K562 (cell line): ENCODE measurements at regions not wholly inside any gene's neighbourhood (a gene's known extent, or its start where the extent isn't known, plus 50 kb on each side); places are given as distances from the start of the nearest gene placed in this dataset.

Experiments
- ATAC-seq: fragments of 200-7000 bp; cut with Tn5 transposase; 3 replicates; pipeline ENCODE4 v1.9.1; 2020; ENCODE audit warnings: moderate library complexity
- BruUV-seq: library from RNA; stranded (reverse); fragments of 400-500 nt; replicated peaks from 2 replicates; lab custom pipeline; 2021; lab: Mats Ljungman, UMichigan
- CTCF ChIA-PET: fragments of 300-600 bp; formaldehyde crosslinking; extraction: SDS; loops from one replicate; lab custom pipeline; 2021; ENCODE audit warnings: low intra/inter-chr PET ratio; lab: Yijun Ruan, JAX
- POLR2A ChIA-PET: fragments of 300-600, 350-650 bp; sonication (Branson Sonifier 250); formaldehyde crosslinking; extraction: SDS; loops from one replicate; lab custom pipeline; 2021; ENCODE audit warnings: antibody characterized with exemption, inconsistent platforms; lab: Yijun Ruan, JAX
- DNase-seq, 4 experiments: peaks; one replicate each; pipeline versions ENCODE4 v3.0.0 to v3.0.0-alpha.2; 2011 to 2018; ENCODE audit warnings: low spot score in 3 of 4, mixed read lengths in 3 of 4; ENCODE audit errors: extremely low read depth in 1 of 4
- FAIRE-seq: peaks from 2 replicates; lab custom pipeline; 2011; peaks lifted over from hg19 to GRCh38; lab: Jason Lieb, UNC
- H2AFZ ChIP-seq: 2 replicates; pipeline ENCODE4 v1.6.0; 2011; ENCODE audit warnings: low read depth, low read length, control low read depth, inconsistent platforms
- H3K27ac ChIP-seq: fragments of 200-600 bp; 3 replicates; pipeline ENCODE4 v1.8.0; 2011; ENCODE audit warnings: low read depth, mild to moderate bottlenecking, control low read depth, inconsistent platforms, low read length, moderate library complexity, mixed read lengths; ENCODE audit errors: extremely low read depth
- H3K27me3 ChIP-seq, 2 experiments: fragments of 300-600 bp in 1 of 2; 2 replicates in 1 of 2; 3 replicates in 1 of 2; pipeline versions ENCODE4 v1.6.0 to v1.8.0; 2011; ENCODE audit warnings: inconsistent platforms in 2 of 2, low read length in 2 of 2, mild to moderate bottlenecking in 1 of 2, mixed read lengths in 1 of 2, moderate library complexity in 1 of 2; ENCODE audit not compliant: control insufficient read depth in 2 of 2, insufficient read depth in 2 of 2
- H3K36me3 ChIP-seq: fragments of 300-600 bp; 3 replicates; pipeline ENCODE4 v1.8.0; 2011; ENCODE audit warnings: mild to moderate bottlenecking, low read length, inconsistent platforms; ENCODE audit not compliant: control insufficient read depth, insufficient read depth
- H3K4me1 ChIP-seq, 2 experiments: fragments of 200-600 bp in 1 of 2; replicated peaks in 1 of 2; 2 replicates in 1 of 2; 3 replicates in 1 of 2; pipeline versions ENCODE4 v1.5.1 to v1.8.0; 2011; ENCODE audit warnings: inconsistent platforms in 2 of 2, low read length in 2 of 2, mild to moderate bottlenecking in 1 of 2, mixed read lengths in 1 of 2, moderate library complexity in 1 of 2; ENCODE audit not compliant: control insufficient read depth in 2 of 2, insufficient read depth in 2 of 2
- H3K4me2 ChIP-seq: 2 replicates; pipeline ENCODE4 v1.6.1; 2011; ENCODE audit warnings: low read length, control low read depth, inconsistent platforms, mixed read lengths; ENCODE audit not compliant: insufficient read depth
- H3K4me3 ChIP-seq: fragments of 200-600 bp; sonication (generic), shearing (Covaris generic); 2 replicates; pipeline ENCODE4 v1.5.1; 2016; ENCODE audit warnings: control low read depth, inconsistent platforms
- H3K79me2 ChIP-seq: fragments of 200-600 bp; 3 replicates; pipeline ENCODE4 v1.8.0; 2011; ENCODE audit warnings: low read length, inconsistent platforms; ENCODE audit not compliant: control insufficient read depth, insufficient read depth
- H3K9ac ChIP-seq, 2 experiments: 2 replicates each; pipeline versions ENCODE4 v1.6.0 to v1.6.1; 2011; ENCODE audit warnings: low read depth in 2 of 2, low read length in 2 of 2, control low read depth in 1 of 2, inconsistent platforms in 1 of 2, mild to moderate bottlenecking in 1 of 2, mixed read lengths in 1 of 2; ENCODE audit not compliant: insufficient read depth in 1 of 2
- H3K9me1 ChIP-seq: one replicate; pipeline ENCODE4 v1.6.0; 2011; ENCODE audit warnings: inconsistent platforms, mild to moderate bottlenecking, low read length, moderate library complexity; ENCODE audit not compliant: control insufficient read depth, insufficient read depth
- H3K9me3 ChIP-seq: replicated peaks from 2 replicates; pipeline ENCODE4 v1.5.1; 2011; ENCODE audit warnings: low read depth, low read length, inconsistent platforms; ENCODE audit not compliant: control insufficient read depth, insufficient read depth
- H4K20me1 ChIP-seq: replicated peaks from 2 replicates; pipeline ENCODE4 v1.6.1; 2011; ENCODE audit warnings: low read length, inconsistent platforms, mixed read lengths; ENCODE audit not compliant: control insufficient read depth, insufficient read depth
- CREB1 ChIP-seq, 2 experiments: sonication (generic) in 1 of 2; formaldehyde crosslinking in 1 of 2; IDR thresholded peaks; 2 replicates each; pipeline versions ENCODE4 v1.6.1 to v1.8.0; 2012 to 2022; ENCODE audit warnings: inconsistent platforms in 1 of 2, mild to moderate bottlenecking in 1 of 2, missing genetic modification reagents in 1 of 2, moderate library complexity in 1 of 2
- NCOA6 ChIP-seq: fragments of 450-650 bp; IDR thresholded peaks from 2 replicates; pipeline ENCODE4 v1.6.1; 2017; ENCODE audit warnings: mild to moderate bottlenecking
- POLR2A ChIP-seq: fragments of 450-650 bp; conservative IDR thresholded peaks from 2 replicates; pipeline ENCODE4 v1.6.1; 2016
- POLR3G ChIP-seq: IDR thresholded peaks from 2 replicates; pipeline ENCODE4 v1.6.1; 2011; ENCODE audit not compliant: insufficient read length, insufficient replicate concordance; ENCODE audit errors: extremely low read depth
- TAF7 ChIP-seq: fragments of 450-650 bp; IDR thresholded peaks from 2 replicates; pipeline ENCODE4 v1.6.1; 2016; ENCODE audit warnings: missing genetic modification characterization, missing compliant biosample characterization
- ZC3H8 ChIP-seq: fragments of 450-650 bp; IDR thresholded peaks from 2 replicates; pipeline ENCODE4 v1.6.1; 2017
- WGBS: fragments of 100-300 bp; shearing (Covaris generic); methylation state at CpG from one replicate; pipeline ENCODE4 v1.1.6; 2016; ENCODE audit warnings: low coverage, mixed read lengths; ENCODE audit not compliant: insufficient coverage; ENCODE audit errors: missing lambda C conversion rate; 5-methylcytosine and 5-hydroxymethylcytosine counted together
- in situ Hi-C: fragments of 300-500 bp; cut with MboI; formaldehyde crosslinking; loops from 4 replicates; pipeline ENCODE4 v1.15.0; 2018; ENCODE audit warnings: inconsistent platforms, mixed read lengths
- intact Hi-C: fragments of 100-400 bp; cut with micrococcal nuclease; formaldehyde crosslinking; loops from 2 replicates; pipeline ENCODE4 v1.14.2; 2022
- TF ChIP-seq, protein P1 (sequence below): fragments of 200-400 bp; formaldehyde crosslinking; IDR thresholded peaks from 2 replicates; pipeline ENCODE4 v1.6.1; 2017; ENCODE audit warnings: mild to moderate bottlenecking, low read depth, low read length, moderate library complexity
- TF ChIP-seq, protein P2 (sequence below): fragments of 450-650 bp; IDR thresholded peaks from 2 replicates; pipeline ENCODE4 v1.6.1; 2016; ENCODE audit warnings: antibody characterized with exemption

DNA sequence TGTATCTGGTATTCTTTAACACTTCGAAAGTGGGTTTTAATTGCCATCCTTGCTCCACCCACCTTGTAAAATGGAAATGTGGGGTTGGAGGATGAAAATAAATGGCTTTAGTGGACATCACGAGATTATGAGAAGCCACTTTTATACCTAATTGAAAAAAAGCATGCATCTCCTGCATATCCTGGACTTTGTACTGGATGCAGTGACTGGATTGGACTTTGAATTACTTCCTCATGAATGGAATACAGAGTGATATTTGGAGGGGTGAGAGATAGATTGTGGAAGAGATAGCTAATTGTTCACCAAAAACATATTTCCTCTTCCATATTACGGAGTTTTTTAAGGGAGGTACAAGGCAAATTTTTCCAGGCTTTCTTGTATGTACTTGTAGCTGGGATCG lies 813.0 kb downstream of the TENT5A start (continued):
- TF ChIP-seq, protein P1, sequence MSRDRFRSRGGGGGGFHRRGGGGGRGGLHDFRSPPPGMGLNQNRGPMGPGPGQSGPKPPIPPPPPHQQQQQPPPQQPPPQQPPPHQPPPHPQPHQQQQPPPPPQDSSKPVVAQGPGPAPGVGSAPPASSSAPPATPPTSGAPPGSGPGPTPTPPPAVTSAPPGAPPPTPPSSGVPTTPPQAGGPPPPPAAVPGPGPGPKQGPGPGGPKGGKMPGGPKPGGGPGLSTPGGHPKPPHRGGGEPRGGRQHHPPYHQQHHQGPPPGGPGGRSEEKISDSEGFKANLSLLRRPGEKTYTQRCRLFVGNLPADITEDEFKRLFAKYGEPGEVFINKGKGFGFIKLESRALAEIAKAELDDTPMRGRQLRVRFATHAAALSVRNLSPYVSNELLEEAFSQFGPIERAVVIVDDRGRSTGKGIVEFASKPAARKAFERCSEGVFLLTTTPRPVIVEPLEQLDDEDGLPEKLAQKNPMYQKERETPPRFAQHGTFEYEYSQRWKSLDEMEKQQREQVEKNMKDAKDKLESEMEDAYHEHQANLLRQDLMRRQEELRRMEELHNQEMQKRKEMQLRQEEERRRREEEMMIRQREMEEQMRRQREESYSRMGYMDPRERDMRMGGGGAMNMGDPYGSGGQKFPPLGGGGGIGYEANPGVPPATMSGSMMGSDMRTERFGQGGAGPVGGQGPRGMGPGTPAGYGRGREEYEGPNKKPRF, result no peak

DNA sequence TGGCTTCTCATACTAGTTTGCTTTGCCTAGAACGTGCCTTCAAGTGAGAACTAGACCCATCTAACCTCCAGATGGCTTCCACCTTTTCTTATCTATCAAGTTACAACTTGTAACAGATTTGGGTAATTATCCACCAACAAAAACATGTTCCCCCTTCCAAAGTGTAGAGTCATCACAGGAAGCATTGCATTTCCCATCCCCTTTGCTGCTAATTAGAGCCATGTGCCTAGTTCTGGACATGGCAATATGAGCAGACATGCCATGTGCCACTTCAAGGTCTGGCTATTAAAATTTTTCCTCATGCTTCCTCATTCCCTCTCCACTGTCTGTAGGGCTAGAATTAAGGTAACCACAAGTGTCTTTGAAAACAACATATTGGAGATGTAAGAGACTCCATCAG lies 814.4 kb downstream of the TENT5A start:
- ATAC-seq (no peak), FAIRE-seq (no peak), DNase-seq (no peak)
- WGBS, result 0% methylated on average over 1 of the region's 1 CpG
- Histone ChIP-seq H3K9me3 (no peaks in the 10 kb centered on the region), H3K79me2 (no peaks in the 10 kb centered on the region), H3K4me1 (no peaks in the 10 kb centered on the region), H3K36me3 (no peaks in the 10 kb centered on the region), H3K27me3 (no peaks in the 10 kb centered on the region), H3K27ac (no peak overlapping the region), H4K20me1 (no peaks in the 10 kb centered on the region), H2AFZ (no peak overlapping the region), H3K4me2 (no peak overlapping the region), H3K4me3 (no peak overlapping the region), H3K9ac (no peak overlapping the region), H3K9me1 (no peaks in the 10 kb centered on the region)
- POLR2A ChIA-PET, result no interaction called here
- no peak for TF ChIP-seq POLR3G
- intact Hi-C loops, result no loop called here
- in situ Hi-C loops, result no loop called here
- BruUV-seq, result no TSS peak
- CTCF ChIA-PET, result no interaction called here

DNA sequence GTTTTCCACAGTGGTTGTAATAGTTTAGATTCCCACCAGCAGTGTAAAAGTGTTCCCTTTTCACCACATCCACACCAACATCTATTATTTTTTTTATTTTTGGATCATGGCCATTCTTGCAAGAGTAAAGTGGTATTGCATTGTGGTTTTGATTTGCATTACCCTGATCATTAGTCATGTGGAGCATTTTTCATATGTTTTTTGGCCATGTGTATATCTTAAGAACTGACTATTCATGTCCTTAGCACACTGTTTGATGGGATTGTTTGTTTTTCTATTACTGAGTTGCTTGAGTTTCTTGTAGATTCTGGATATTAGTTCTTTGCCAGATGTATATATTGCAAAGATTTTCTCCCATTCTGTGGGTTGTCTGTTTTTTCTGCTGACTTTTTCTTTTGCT lies 820.1 kb downstream of the TENT5A start:
- intact Hi-C loops, result no loop called here
- FAIRE-seq, result no peak
- TF ChIP-seq POLR2A (no peak), TAF7 (tag) (no peak), NCOA6 (no peak), ZC3H8 (no peak), CREB1 (IDR thresholded peaks at IDR 0.05) (no peak), CREB1 (CRISPR knock-in tag; IDR thresholded peaks at IDR 0.05) (no peak)
- TF ChIP-seq, protein P2, sequence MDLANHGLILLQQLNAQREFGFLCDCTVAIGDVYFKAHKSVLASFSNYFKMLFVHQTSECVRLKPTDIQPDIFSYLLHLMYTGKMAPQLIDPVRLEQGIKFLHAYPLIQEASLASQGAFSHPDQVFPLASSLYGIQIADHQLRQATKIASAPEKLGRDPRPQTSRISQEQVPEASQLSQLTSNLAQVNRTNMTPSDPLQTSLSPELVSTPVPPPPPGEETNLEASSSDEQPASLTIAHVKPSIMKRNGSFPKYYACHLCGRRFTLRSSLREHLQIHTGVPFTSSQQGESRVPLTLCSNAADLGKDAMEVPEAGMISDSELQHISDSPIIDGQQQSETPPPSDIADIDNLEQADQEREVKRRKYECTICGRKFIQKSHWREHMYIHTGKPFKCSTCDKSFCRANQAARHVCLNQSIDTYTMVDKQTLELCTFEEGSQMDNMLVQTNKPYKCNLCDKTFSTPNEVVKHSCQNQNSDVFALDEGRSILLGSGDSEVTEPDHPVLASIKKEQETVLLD, result no peak

More for the DNA sequence above, 820.1 kb downstream of the TENT5A start:
- Histone ChIP-seq H2AFZ (no peak overlapping the region), H3K4me2 (no peak overlapping the region), H3K36me3 (no peaks in the 10 kb centered on the region), H3K9me1 (no peaks in the 10 kb centered on the region), H3K4me1 (no peaks in the 10 kb centered on the region), H3K27ac (no peak overlapping the region), H3K79me2 (no peaks in the 10 kb centered on the region), H3K27me3 (no peaks in the 10 kb centered on the region), H4K20me1 (no peaks in the 10 kb centered on the region), H3K9me3 (no peaks in the 10 kb centered on the region), H3K9ac (no peak overlapping the region), H3K4me3 (no peak overlapping the region)
- ChIA-PET POLR2A (no interaction called here), CTCF (no interaction called here)
- ATAC-seq (no peak), DNase-seq (no peak)
- BruUV-seq, result no TSS peak
- in situ Hi-C loops, result no loop called here
